Mucosa of gallbladder (tissue), 1 donor: ENCODE measurements at regions not wholly inside any gene's neighbourhood (a gene's known extent, or its start where the extent isn't known, plus 50 kb on each side); places are given as distances from the start of the nearest gene placed in this dataset.
"Not testable (repeated sequence)": the region's sequence is repeated elsewhere in the genome, so short reads cannot be mapped to it uniquely, and the experiment has no call there.

ENCODE experiments used
- DNase-seq: peaks from one replicate; pipeline ENCODE4 v3.0.0-alpha.2; 2020; ENCODE audit warnings: low spot score
- donor health status: DM: no; HTN: no; CAD: no.

DNA sequence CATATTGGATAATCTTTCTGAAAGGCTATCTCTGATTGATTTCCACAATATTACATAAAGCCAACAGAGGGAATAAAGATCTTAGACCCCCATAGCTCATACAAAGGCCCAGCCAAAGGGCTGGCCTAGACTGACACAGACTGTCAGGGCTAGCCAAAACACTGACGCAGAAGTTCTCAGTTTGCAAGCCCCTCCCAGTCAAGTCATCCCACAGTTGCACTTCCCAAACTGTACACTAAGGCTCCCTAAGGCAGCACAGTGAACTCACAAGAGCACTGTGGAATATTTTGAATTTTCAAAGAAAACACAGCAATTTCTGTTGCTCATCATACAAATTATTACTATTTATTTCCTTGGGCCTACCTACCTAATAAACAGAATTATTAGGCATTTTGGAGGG is 244.9 kb downstream of the SP3 start:
- DNase-seq: no peak

DNA sequence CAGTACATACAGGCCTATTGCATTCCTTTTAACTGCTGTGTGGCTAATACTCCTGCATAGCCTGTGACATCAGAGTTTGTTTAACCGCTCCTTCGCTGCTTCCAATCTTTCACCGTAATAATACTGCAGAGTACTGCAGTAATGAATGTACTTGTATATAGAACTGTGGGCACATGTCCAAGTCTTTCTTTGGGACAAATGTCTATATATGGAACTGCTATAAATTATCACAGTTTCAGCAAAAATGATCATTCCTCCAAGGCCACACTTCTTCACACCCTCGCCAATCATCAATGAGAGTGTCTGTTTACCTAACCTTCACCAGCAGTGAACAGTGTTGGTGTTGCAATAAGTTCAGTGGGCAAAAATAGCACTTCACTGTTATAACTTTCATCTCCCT is 230.4 kb downstream of the SP3 start:
- DNase-seq: no peak

- DNase-seq: not testable (repeated sequence)
Measured at GRCh38 chr2:173737954-173738575, 227.1 kb downstream of the SP3 start.

- DNase-seq: no peak
Measured at GRCh38 chr2:173739006-173739405, 226.2 kb downstream of the SP3 start.

DNA sequence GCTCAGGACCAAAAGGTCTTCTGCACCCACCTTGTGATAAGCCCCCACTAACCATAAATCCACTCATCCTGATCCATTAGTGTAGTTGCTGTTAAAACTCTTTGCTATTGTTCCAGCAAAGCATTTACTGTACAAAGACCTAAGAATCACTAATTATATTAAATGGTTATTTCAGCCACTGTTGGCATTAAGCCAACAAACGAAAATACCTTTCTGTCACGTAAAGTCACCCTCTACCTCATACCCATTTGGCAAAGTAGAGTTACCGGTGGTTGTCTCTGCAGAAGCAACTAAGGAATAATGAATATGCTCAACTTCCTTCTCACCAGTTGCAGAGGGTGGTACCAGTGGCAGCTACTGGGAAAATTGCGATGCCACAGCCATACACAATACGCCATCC is 224.5 kb downstream of the SP3 start:
- no peak for DNase-seq

GRCh38 chr2:173741759-173742158 is 223.4 kb downstream of the SP3 start:
- no peak for DNase-seq

GRCh38 chr2:173747035-173747434 is 218.1 kb downstream of the SP3 start:
- no peak for DNase-seq

- DNase-seq: no peak
Measured at GRCh38 chr2:173749315-173749714, 215.9 kb downstream of the SP3 start.

DNA sequence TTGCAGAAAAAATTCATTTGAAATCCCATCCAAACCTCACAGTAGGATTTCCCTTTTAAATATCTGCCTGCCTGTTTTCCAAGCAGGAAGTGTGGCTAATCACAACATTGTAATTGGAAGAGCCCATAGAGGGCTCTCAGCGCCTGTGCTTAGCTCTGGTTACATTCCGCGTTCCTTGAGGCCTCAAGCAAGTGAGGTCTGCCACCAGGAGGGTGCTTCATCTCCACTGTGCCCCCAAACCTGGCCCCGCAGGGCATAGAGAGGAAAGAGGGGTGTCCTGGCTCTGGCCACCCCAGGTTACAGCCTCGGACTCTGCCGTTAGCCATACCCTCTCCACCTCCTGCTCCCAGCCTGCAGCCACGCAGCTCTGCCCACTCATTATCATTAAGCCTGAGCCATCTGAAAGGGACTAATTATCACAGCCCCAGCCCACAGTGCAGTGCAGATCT is 214.8 kb downstream of the SP3 start:
- DNase-seq: no peak

GRCh38 chr2:173750831-173751230 is 214.3 kb downstream of the SP3 start:
- DNase-seq: no peak

GRCh38 chr2:173751245-173751975 is 213.8 kb downstream of the SP3 start:
- no peak for DNase-seq

DNA sequence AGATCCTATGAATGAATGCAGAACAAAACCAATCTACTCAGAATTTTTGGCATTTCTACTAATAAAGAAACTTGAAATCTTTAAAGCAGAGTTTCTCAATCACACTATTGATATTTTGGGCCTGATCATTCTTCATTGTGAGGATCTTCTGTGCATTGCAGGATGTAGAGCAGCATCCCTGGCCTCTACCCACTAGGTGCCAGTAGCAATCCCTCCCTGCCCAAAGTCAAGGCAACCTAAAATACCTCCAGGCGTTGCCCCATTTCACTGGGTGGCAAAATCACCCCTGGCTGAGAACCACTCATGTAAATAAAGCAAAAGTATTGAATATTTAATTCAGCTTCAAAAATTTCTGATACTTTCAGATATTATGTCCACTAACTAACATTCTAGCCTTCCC is 213.0 kb downstream of the SP3 start:
- no peak for DNase-seq

- DNase-seq: no peak
Measured at GRCh38 chr2:173753441-173753840, 211.7 kb downstream of the SP3 start.

DNA sequence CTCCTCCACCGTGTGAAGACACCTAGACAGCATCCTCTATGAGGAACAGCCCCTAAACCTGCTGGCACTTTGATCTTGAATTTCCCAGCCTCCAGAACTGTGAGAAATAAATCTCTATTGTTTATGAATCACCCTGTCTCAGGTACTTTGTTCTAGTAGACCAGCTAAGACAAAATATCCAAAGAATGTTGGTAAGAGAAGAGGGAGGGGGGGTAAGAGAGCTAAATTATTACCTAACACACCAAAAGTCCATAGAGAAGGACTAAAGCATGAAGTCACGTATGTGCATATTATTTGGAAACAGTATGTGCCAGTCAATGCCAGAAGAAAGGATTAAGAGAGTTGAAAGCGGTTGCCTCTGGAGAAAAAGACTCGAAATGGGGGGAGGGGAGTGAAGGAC is 211.0 kb downstream of the SP3 start:
- DNase-seq: no peak

DNA sequence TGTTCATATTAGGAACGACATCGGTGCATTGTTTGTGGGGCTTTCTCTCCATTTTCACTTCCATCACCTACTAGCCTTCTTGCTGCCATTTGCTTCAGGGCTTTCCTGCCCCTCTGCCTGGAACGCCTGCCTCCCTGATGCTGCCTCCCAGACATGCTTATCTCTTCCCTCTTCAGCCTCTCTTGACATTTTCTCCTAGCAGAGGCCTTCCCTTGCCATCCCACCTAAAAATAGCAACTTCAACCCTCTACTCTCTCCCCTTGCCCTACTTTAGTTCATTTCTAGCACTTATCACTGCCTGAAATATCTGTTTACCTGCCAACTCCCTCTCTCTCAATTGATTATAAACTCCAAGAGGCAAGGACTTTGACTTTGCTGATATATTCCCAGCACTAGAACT is 210.3 kb downstream of the SP3 start:
- DNase-seq: no peak

DNA sequence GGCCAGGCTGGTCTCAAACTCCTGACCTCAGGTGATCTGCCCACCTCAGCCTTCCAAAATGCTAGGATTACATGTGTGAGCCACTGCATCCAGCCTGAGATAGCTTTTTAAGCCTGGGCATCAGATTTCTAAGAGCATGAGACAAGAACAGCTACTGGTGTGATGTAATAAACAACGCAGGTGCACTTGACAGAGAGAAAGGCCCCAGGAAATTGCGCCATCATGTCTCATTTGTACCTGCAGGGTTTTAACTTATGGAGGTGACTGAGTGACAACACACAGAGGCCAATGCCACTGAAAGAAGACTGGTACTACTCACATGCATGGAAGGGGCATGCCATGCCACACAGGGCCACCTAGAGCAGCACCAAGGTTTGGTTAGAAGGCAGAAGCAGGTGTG is 209.4 kb downstream of the SP3 start:
- no peak for DNase-seq

DNA sequence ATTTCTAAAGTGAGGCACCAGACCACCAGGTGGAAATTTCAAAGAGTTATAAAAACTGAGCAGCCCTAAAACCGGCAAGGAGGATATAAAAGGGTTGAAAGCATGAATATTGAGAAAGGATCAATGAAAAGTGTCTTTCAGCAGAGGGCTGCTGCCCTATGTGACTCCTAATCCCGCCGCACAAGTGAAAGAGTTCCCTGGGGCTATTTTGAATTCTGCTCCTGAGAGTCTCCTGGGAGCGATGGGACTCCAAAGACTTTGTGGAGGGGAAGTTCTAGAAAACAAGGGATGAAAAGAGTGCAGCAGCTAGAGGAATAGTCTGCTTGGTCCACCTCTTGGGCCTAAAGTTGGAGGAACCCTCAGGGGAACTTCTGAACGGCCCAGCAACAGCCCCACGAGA is 205.2 kb downstream of the SP3 start:
- no peak for DNase-seq

- DNase-seq: no peak
Measured at GRCh38 chr2:173760553-173760952, 204.6 kb downstream of the SP3 start.

DNA sequence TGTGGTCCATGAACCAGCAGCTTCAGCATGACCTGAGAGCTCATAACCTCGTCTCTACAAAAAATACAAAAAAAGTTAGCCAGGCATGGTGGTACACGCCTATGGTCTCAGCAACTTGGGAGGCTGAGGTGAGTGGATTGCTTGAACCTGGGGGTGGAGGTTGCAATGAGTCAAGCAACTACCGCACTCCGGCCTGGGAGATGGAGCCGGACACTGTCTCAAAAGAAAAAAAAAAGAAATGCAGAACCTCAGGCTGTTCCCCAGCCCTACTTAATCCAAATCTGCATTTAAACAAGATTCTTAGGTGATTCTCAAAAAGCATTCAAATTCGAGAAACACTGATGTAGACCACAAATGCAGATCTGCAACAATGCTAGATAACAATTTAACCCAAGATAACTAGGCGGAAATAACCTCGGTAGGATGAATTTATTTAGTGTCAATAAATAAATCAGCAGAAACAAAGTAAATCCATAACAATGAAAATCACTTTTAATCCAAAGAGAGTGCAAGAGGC is 203.5 kb downstream of the SP3 start:
- no peak for DNase-seq

- no peak for DNase-seq
Measured at GRCh38 chr2:173762221-173762620, 203.0 kb downstream of the SP3 start.

GRCh38 chr2:173762864-173763263 is 202.3 kb downstream of the SP3 start:
- DNase-seq: no peak

- no peak for DNase-seq
Measured at GRCh38 chr2:173763641-173764040, 201.5 kb downstream of the SP3 start.

GRCh38 chr2:173764094-173764493 is 201.1 kb downstream of the SP3 start:
- no peak for DNase-seq
